ENCODE measurements at regions not wholly inside any gene's neighbourhood (a gene's known extent, or its start where the extent isn't known, plus 50 kb on each side); places are given as distances from the start of the nearest gene placed in this dataset.

DNA sequence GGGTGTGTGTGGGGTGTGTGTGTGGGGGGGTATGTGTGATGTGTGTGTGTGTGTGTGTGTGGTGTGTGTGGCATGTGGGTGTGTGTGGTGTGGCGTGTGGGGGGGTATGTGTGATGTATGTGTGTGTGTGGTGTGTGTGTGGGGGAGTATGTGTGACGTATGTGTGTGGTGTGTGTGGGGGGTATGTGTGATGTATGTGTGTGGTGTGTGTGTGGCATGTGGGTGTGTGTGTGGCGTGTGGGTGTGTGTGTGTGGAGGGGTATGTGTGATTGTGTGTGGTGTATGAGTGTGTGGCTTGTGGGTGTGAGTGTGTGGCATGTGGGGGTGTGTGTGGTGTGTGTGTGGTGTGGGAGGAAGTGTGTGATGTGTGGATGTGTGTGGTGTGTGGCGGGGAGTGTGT is 442.3 kb downstream of the PREX1 start:
- TF ChIP-seq POLR2AphosphoS5 (IDR thresholded peaks at IDR 0.05; ENCODE audit: insufficient read depth in 1 of 2, low read depth in 1 of 2) (no peak), POLR2A (IDR thresholded peaks at IDR 0.05) (no peak)
- TF ChIP-seq, protein P1, sequence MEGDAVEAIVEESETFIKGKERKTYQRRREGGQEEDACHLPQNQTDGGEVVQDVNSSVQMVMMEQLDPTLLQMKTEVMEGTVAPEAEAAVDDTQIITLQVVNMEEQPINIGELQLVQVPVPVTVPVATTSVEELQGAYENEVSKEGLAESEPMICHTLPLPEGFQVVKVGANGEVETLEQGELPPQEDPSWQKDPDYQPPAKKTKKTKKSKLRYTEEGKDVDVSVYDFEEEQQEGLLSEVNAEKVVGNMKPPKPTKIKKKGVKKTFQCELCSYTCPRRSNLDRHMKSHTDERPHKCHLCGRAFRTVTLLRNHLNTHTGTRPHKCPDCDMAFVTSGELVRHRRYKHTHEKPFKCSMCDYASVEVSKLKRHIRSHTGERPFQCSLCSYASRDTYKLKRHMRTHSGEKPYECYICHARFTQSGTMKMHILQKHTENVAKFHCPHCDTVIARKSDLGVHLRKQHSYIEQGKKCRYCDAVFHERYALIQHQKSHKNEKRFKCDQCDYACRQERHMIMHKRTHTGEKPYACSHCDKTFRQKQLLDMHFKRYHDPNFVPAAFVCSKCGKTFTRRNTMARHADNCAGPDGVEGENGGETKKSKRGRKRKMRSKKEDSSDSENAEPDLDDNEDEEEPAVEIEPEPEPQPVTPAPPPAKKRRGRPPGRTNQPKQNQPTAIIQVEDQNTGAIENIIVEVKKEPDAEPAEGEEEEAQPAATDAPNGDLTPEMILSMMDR (IDR thresholded peaks at IDR 0.05) = no peak
- Histone ChIP-seq H3K4me1 (no peaks in the 10 kb centered on the region), H3K27ac (no peak overlapping the region), H3K36me3 (no peaks in the 10 kb centered on the region), H3K9me3 (no peaks in the 10 kb centered on the region), H3K4me3 (no peak overlapping the region), H3K27me3 (no peaks in the 10 kb centered on the region)
- intact Hi-C loops (cut with DNase I) = no loop called here
- no peak for DNase-seq (ENCODE audit: extremely low spot score in 2 of 2)

DNA sequence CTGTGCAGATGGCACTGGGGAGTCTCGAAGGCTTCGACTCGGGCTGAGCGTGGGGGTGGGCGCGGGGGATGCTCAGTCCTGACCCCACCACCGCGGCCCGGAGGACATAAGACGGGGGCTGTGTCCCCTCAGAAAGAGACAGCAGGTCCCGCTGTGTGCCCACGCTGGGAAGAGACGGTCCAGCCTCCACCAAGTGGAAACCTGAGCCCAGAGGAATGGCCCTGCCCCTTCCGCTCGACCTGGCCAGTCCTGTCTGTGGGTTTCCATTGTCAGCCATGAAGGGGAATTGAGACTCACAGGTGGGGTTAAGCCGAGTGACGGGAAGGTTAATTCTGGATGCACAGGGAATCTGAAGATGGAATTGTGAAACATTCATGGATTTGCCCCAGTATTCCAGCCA is 442.7 kb downstream of the PREX1 start:
- no peak for DNase-seq (ENCODE audit: extremely low spot score in 2 of 2)
- Histone ChIP-seq H3K4me3 (no peak overlapping the region), H3K9me3 (no peaks in the 10 kb centered on the region), H3K4me1 (no peaks in the 10 kb centered on the region), H3K27ac (no peak overlapping the region), H3K27me3 (no peaks in the 10 kb centered on the region), H3K36me3 (no peaks in the 10 kb centered on the region)
- intact Hi-C loops (cut with DNase I) = no loop called here
- TF ChIP-seq POLR2A (IDR thresholded peaks at IDR 0.05) (no peak), POLR2AphosphoS5 (IDR thresholded peaks at IDR 0.05; ENCODE audit: insufficient read depth in 1 of 2, low read depth in 1 of 2) (no peak)
- TF ChIP-seq, protein P1 (IDR thresholded peaks at IDR 0.05) = no peak

DNA sequence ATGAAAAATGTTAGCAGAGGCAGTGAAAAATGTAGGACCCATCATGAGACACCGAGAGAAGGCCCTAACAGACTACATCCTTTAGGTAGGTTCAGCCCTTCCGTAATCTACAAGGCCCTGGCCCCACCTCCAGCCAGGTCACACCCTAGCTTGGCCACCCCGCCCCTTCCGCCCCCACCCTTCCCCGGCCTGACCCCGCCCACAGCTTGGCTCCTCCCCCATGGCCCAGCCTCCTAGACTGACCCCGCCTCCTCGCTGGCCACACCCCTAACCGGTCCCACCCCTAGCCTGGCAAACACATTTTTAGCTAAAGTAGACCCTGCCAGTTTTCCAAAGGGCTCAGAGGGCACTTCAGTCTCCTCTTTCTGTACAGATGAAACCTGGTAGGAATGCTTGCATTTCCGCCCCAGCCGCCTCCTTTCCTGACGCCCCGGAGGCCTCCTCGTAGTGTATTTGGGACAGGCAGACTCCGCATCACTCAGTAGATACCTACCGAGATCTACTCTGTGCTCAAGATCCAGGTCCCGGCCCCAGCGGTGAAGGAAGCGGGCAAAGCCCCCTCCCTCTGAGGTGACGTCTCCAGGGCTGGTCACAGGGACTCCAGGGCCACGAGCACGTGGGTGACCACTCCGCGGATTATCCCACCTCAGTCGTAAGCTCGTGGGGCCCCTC is 443.5 kb downstream of the PREX1 start:
- Histone ChIP-seq H3K4me3 (no peak overlapping the region), H3K27me3 (no peaks in the 10 kb centered on the region), H3K4me1 (no peaks in the 10 kb centered on the region), H3K27ac (no peak overlapping the region), H3K9me3 (no peaks in the 10 kb centered on the region), H3K36me3 (no peaks in the 10 kb centered on the region)
- intact Hi-C loops (cut with DNase I) = no loop called here
- DNase-seq (ENCODE audit: extremely low spot score in 2 of 2) = no peak
- TF ChIP-seq, protein P1 (IDR thresholded peaks at IDR 0.05) = no peak
- TF ChIP-seq POLR2AphosphoS5 (IDR thresholded peaks at IDR 0.05; ENCODE audit: insufficient read depth in 1 of 2, low read depth in 1 of 2) (no peak), POLR2A (IDR thresholded peaks at IDR 0.05) (no peak)

DNA sequence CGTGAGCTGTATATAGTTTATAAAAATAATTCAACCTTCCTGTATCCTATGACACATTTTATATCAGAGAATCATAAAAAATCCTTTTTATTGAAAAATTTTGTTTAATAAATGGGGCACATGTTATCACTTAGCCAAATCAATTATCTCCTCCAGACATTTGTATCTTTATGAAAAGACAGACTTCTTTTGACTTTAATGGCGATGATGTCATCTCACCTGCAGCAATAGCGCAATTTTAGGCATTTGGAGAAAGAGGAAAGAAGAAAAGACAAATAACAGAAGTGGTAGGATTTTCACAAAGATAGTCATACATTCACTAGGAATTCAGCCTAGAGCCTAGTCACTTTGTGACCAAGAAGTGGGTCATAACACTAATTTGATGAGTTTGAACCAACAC is 444.5 kb downstream of the PREX1 start:
- DNase-seq (ENCODE audit: extremely low spot score in 2 of 2) = no peak
- Histone ChIP-seq H3K4me1 (no peaks in the 10 kb centered on the region), H3K36me3 (no peaks in the 10 kb centered on the region), H3K27ac (no peak overlapping the region), H3K9me3 (no peaks in the 10 kb centered on the region), H3K27me3 (no peaks in the 10 kb centered on the region), H3K4me3 (no peak overlapping the region)
- intact Hi-C loops (cut with DNase I) = no loop called here
- TF ChIP-seq, protein P1 (IDR thresholded peaks at IDR 0.05) = no peak
- no peak for TF ChIP-seq POLR2A (IDR thresholded peaks at IDR 0.05)

DNA sequence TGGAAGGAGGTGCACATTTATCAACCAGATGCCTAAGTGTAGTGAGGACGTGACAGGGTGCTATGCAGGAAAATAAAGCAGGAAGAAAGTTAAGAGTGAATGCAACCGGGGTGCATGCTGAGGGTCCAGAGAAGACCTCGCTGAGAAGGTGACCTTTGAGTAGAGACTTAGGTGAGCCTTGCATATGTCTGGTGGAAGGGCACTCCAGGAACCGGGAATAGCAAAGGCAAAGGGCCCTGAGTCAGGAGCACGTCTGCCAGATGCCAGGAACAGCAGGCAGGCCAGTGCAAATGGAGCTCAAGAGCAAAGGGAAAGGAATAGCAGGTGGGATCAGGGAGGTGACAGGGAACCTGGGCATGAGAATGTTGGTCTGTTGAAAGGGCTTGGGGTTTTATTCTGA is 445.5 kb downstream of the PREX1 start:
- Histone ChIP-seq H3K27ac (no peak overlapping the region), H3K4me1 (no peaks in the 10 kb centered on the region), H3K9me3 (no peaks in the 10 kb centered on the region), H3K36me3 (no peaks in the 10 kb centered on the region), H3K27me3 (no peaks in the 10 kb centered on the region), H3K4me3 (no peak overlapping the region)
- TF ChIP-seq POLR2A (IDR thresholded peaks at IDR 0.05) (no peak), POLR2AphosphoS5 (IDR thresholded peaks at IDR 0.05; ENCODE audit: insufficient read depth in 1 of 2, low read depth in 1 of 2) (no peak)
- TF ChIP-seq, protein P1 (IDR thresholded peaks at IDR 0.05) = no peak
- intact Hi-C loops (cut with DNase I) = no loop called here
- DNase-seq (ENCODE audit: extremely low spot score in 2 of 2) = no peak
